DMS114 treated with DMSO at 0.1 percent for 48 hours (cell line): ENCODE measurements at regions not wholly inside any gene's neighbourhood (a gene's known extent, or its start where the extent isn't known, plus 50 kb on each side); places are given as distances from the start of the nearest gene placed in this dataset.

Source experiments
- DNase-seq: peaks from one replicate; lab custom pipeline; 2025; ENCODE audit not compliant: unreplicated experiment; lab: John Stamatoyannopoulos, UW

- DNase-seq = no peak
These were observed 130.5 kb downstream of the EDN1 start for GRCh38 chr6:12420626-12421025.

DNA sequence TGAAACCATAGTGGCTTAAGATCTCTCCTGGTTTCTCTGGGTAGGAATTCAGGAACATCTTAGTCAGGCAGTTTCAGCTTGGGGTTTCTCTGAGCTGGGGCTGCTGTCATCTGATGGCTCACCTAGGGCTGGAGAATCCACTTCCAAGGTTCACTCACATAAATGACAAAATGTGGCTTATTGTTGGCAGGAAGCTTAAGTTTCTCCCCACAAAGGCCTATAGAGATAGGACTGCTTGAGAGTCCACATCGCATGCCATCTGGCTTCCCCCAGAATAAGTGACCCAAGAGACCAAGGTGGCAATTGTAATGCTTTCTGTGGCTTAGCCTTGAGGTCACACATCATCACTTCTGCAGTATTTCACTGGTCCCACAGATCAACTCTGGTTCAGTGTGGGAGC is 131.4 kb downstream of the EDN1 start:
- DNase-seq = no peak

DNA sequence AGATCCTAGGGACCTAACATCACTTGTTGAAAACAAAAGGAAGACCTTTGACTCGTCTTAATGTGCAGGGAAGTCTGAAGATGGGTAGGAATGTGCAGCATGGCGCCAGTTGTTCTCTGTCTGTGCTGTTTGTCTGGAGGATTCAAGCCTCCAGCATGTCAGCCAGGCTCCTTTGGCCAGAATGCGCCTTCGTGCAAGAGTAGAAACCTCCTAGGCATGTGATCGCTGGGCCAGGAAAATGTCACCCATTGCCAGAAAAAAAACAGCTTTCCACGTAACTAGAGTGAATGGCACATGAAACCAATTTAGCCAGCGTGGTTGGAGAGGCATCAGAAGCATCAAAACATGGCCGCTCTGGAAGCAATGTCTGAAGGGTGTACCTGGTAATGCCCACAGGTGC is 132.7 kb downstream of the EDN1 start:
- no peak for DNase-seq

DNA sequence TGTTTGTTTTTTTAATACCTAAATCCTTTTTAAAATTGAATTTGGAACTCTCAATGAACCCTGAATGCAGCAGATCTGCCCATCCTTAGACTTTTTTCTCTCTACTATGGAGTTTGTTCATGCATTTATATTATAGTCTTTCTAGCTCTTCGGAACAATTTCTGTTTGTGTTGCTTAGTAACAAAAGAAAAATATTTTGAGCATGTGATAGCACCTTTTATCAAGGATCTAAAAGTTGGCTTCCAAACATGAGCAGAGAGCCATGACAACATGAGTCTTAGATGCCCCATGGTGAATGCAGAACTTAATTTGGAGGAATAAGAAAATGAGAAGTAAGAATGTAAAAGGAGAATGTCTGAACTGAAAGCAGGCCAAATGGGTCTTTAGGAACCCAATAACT is 133.7 kb downstream of the EDN1 start:
- DNase-seq = no peak

GRCh38 chr6:12426121-12426520 is 136.0 kb downstream of the EDN1 start:
- no peak for DNase-seq

- no peak for DNase-seq
These were observed 140.9 kb downstream of the EDN1 start for GRCh38 chr6:12431023-12431422.

- DNase-seq = no peak
These were observed 146.1 kb downstream of the EDN1 start for GRCh38 chr6:12436224-12436623.

- no peak for DNase-seq
These were observed 146.5 kb downstream of the EDN1 start for GRCh38 chr6:12436683-12437082.

GRCh38 chr6:12439296-12439695 is 149.1 kb downstream of the EDN1 start:
- no peak for DNase-seq

DNA sequence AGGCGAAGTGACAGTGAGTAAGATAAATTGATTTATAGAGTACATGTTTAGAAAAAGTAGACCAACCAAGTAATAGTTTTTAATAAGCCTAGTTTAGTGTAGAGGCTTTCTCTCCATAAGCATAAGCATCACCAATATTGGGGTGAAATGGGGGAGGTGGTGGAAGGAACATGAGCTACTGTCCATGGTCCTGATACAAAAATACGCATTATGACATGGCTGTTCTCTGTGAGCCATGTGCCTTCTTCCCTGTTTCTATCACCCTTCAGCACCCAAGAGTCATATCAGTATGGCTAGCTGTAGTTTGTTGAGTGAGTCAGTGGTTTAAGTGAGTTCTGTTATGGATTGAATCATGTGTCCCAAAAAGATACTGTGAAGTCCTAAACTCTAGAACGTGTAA is 150.8 kb downstream of the EDN1 start:
- DNase-seq = no peak

DNA sequence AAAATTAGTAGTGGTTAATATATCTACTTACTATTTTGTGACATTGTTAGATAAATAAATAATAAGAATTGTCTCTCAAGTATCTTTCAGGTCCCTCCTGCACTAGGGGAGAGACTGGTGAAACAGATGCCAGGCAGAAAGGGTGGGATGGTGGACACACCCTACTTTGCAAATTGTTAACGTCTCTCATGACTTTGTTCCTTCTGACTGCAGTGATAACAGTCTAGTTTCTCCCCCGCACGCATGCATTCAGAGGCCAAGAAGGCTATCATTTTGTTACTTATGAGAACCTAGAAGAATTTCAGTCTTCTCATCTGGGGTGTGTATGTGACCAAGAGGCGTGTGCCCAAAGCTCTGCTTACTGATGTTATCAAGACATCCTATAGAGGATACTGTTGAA is 152.3 kb downstream of the EDN1 start:
- DNase-seq = no peak

- no peak for DNase-seq
These were observed 156.2 kb downstream of the EDN1 start for GRCh38 chr6:12446394-12446793.

GRCh38 chr6:12449447-12449846 is 159.3 kb downstream of the EDN1 start:
- no peak for DNase-seq

GRCh38 chr6:12450467-12450866 is 160.3 kb downstream of the EDN1 start:
- DNase-seq = no peak

DNA sequence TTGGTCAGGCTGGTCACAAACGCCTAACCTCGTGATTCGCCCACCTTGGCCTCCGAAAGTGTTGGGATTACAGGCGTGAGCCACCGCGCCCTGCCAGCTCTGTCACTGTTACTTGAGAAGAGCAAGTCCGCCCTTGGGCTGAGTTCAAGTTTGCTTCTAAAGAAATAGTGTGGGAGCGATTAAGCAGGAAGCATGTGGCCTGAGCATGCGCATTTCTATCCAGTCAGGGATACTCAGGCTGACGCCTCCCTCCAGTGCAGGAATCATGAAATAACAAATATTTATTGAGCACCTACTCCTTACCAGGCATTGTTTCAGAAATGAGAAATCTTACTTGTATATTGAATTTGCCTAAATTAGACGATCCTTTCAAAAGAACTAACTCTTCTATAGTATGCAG is 166.2 kb downstream of the EDN1 start:
- no peak for DNase-seq

DNA sequence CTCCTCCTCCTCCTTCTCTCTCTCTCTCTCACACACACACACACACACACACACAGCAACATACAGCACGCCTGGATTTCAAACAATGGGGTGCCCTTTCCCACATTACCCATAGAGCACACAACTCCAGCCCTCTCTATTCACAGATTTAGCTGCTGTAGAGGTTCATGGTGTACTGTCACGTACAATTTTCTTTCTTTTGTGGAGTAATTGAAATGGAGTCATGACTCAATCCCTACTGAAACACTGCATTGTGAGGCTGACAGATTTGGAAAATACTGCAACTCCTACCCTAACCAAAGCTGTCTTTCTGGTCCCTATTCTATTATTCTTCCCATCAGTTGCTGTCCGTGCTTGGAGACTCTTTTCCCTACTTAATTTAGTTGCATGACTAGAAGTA is 166.9 kb downstream of the EDN1 start:
- no peak for DNase-seq

DNA sequence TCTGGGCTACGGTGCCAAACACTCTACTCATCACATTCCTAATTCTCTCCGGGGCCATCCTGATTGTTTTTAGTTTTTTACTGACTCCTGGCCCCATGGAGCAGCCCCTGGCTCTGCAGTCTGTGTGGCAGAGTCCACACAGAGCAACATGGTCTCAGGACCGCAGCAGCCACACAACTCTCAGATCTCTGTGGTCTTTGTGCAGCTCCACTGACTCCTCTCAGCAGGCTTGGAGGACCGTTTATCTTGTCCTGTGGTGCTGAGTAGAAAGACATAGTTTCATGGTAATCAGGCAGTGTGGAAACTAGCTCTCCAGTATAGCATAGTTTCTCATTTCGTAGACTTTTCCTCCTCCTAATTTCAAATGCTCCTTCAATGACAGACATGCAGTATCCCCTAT is 168.4 kb downstream of the EDN1 start:
- DNase-seq = no peak

DNA sequence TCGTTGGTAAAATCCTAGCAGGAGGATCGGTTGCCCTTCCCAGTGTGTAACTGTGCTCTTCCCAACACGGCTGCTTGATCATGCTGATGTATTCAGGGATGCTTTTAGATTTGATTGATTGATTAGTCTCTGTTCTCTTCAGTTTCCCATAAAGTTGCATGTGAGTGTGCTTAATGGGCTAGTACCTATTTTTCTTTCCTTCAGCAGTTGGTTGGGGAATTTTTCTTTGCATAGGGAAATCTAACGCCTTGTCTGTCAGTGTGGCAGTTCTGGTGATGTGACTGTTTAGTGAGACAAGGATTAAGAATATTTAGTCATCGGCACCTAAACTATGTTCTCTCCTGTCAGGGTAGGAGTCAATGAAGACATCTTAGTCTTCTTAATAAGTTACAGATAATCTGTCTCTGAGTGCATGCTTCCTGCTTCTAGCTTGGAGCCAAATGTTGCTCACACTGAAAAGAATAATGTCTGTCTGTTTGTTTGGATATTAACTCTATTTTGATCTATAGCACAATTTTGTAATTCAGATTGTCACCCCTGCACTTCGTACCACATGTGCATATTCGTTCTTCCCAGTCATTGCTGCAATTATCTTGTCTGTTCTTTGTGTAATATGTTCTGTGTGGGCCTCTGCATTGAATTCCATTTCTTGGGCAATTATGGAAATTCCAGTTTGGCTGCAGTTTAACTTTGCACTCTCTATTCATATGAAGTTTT is 169.9 kb downstream of the EDN1 start:
- DNase-seq = no peak

DNA sequence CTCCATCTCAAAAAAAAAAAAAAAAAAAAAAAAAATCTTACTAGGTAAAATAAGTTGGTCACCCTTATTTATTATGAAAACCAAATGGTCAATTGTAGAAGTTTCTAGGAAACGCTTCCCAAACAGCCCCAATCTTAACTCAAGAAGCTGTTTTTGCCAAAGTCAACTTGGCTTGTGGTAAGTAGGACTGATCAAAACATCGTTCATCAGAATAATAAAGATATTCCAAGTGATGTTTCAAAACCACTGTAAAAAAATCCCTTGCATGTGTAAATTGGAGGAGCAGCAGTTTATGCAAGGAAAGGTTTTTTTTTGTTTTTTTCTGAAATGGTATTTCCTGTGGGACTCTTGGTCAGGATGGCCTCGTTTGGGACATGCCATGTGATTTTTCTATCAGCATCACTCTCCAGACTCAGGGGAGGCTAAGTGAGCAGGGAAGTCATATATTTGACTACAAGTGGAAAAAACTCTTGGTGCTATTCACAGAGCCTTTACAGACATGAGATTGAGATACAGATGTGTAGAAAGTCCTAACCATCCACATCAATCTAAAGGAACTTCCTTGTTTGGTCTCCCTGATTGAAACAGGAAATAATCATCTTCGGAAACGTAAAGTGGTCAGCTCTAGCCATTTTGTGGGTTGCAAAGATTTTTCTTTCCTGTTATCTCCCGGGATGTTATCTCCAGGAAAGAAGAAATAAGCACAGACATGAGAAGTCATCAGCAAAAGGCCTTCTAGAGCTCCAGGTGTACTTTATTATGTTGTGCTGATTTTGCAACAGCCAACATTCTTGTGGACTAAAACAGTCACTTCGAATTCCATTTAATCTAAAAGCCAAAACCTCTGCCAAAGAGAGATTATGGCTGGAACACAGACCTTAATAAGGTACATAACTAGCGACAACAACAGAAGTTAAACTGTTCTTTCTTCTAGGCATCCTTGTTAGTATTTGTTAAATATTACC is 177.8 kb downstream of the EDN1 start:
- DNase-seq = no peak

DNA sequence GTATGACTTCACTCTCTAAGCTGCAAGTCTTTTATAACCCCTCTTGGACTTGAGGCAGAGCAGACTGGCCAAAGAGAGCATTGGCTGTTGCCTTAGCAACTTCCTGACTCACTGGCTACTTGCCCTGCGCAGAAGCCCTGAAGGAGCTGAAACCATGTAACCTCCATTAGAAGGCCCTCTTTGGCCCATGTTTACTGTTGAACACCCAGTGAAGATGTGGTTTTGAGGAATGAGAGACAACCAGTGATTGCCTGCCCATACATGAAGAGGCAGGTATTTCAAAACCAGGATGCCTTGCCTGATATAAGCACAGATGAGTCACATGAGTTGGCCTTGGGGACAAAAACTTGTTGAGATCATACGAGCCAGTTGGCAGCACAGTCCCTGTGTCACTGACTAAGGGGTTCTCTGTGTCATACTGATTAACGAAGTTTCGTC is 182.5 kb downstream of the EDN1 start:
- no peak for DNase-seq

- DNase-seq = no peak
These were observed 183.3 kb downstream of the EDN1 start for GRCh38 chr6:12473494-12473893.
